HG02885 (cell line): ENCODE measurements at regions not wholly inside any gene's neighbourhood (a gene's known extent, or its start where the extent isn't known, plus 50 kb on each side); places are given as distances from the start of the nearest gene placed in this dataset.
"Not testable (repeated sequence)": the region's sequence is repeated elsewhere in the genome, so short reads cannot be mapped to it uniquely, and the experiment has no call there.

ENCODE experiments used
- ATAC-seq: cut with Tn5 transposase; IDR thresholded peaks from one replicate; pipeline ENCODE4 v1.9.1; 2021; ENCODE audit warnings: mild to moderate bottlenecking; ENCODE audit not compliant: unreplicated experiment, poor library complexity

- ATAC-seq = no peak
Measured at GRCh38 chr2:23053601-23054000, 331.4 kb upstream of the KLHL29 start.

- ATAC-seq = no peak
Measured at GRCh38 chr2:23055251-23055650, 329.7 kb upstream of the KLHL29 start.

GRCh38 chr2:23056846-23057245, 328.1 kb upstream of the KLHL29 start:
- not testable (repeated sequence) for ATAC-seq

GRCh38 chr2:23058435-23058834, 326.5 kb upstream of the KLHL29 start:
- ATAC-seq = no peak

GRCh38 chr2:23065210-23065609, 319.8 kb upstream of the KLHL29 start:
- no peak for ATAC-seq

GRCh38 chr2:23065936-23066335, 319.0 kb upstream of the KLHL29 start:
- no peak for ATAC-seq

GRCh38 chr2:23066686-23067085, 318.3 kb upstream of the KLHL29 start:
- ATAC-seq = no peak

GRCh38 chr2:23069156-23069555, 315.8 kb upstream of the KLHL29 start:
- no peak for ATAC-seq

GRCh38 chr2:23069923-23070322, 315.1 kb upstream of the KLHL29 start:
- no peak for ATAC-seq

GRCh38 chr2:23073056-23073455, 311.9 kb upstream of the KLHL29 start:
- no peak for ATAC-seq

- no peak for ATAC-seq
Measured at GRCh38 chr2:23073671-23074070, 311.3 kb upstream of the KLHL29 start.

GRCh38 chr2:23077596-23077995, 307.4 kb upstream of the KLHL29 start:
- no peak for ATAC-seq

GRCh38 chr2:23078784-23079434, 306.1 kb upstream of the KLHL29 start:
- no peak for ATAC-seq

GRCh38 chr2:23083966-23084365, 301.0 kb upstream of the KLHL29 start:
- no peak for ATAC-seq

- no peak for ATAC-seq
Measured at GRCh38 chr2:23091019-23091418, 294.0 kb upstream of the KLHL29 start.

GRCh38 chr2:23091900-23092299, 293.1 kb upstream of the KLHL29 start:
- no peak for ATAC-seq

GRCh38 chr2:23092831-23093230, 292.1 kb upstream of the KLHL29 start:
- no peak for ATAC-seq

- no peak for ATAC-seq
Measured at GRCh38 chr2:23093513-23093912, 291.5 kb upstream of the KLHL29 start.

- no peak for ATAC-seq
Measured at GRCh38 chr2:23096906-23097602, 287.9 kb upstream of the KLHL29 start.

GRCh38 chr2:23100406-23100805, 284.6 kb upstream of the KLHL29 start:
- ATAC-seq = no peak

- ATAC-seq = no peak
Measured at GRCh38 chr2:23106242-23106785, 278.7 kb upstream of the KLHL29 start.
